Stimulated activated CD4-positive, alpha-beta T cell treated with anti-CD3 and anti-CD28 coated beads, TNF-alpha, amount 100 ng/mL, for 4 hours (primary cell): ENCODE measurements at regions not wholly inside any gene's neighbourhood (a gene's known extent, or its start where the extent isn't known, plus 50 kb on each side); places are given as distances from the start of the nearest gene placed in this dataset.
"Not testable (repeated sequence)": the region's sequence is repeated elsewhere in the genome, so short reads cannot be mapped to it uniquely, and the experiment has no call there.

Experiments used
- DNase-seq, 3 experiments: peaks; one replicate each; pipeline ENCODE4 v3.0.0-alpha.2; 2020; ENCODE audit warnings: low read depth in 3 of 3

- not testable (repeated sequence) for DNase-seq
Measured at GRCh38 chr11:116666673-116667249, 106.0 kb downstream of the BUD13 start.

GRCh38 chr11:116665523-116665922 lies 107.3 kb downstream of the BUD13 start:
- no peak for DNase-seq

GRCh38 chr11:116661056-116661455 lies 111.7 kb downstream of the BUD13 start:
- no peak for DNase-seq

DNA sequence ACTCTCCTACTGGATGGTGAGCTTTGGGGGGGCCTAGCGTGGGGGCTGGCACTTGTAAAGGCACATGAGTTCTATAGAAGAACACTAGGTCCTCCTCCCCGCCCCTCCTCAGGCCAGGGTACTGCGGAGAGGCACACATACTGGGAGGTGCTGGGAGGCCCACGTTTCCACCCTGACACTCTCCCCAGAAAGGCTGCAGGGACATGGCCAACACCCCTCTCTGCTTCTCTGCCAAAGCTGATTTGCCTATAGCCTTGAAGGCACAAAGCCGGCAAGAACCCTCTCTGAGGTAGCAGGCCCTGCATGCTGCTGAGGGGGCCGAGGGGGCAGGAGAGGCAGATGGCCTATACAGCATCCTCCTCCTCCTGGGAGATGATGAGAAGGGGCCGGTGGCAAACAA lies 112.8 kb downstream of the BUD13 start:
- no peak for DNase-seq

GRCh38 chr11:116658876-116659535 lies 113.8 kb downstream of the BUD13 start:
- no peak for DNase-seq

- no peak for DNase-seq
Measured at GRCh38 chr11:116657842-116658825, 114.7 kb downstream of the BUD13 start.

DNA sequence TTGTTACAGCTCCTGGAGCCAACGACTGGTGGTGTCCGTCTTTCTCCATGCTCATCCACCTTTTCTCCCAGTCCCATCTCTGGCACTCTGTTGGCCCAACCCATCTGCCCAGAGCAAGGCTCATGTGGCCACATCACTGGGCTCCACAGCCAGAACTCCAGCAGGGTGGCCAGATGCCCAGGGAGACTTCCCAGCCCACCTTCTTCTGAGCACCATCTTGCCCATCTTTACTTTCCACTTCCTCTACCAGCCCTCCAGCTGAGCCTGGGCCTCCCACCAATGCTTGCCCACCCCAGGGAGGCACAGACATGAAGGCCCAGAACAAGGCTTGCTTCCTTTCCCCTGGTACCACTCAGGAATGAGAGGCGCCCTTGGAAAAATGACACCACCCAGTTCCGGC lies 116.8 kb downstream of the BUD13 start:
- no peak for DNase-seq

- no peak for DNase-seq
Measured at GRCh38 chr11:116654526-116654925, 118.3 kb downstream of the BUD13 start.

DNA sequence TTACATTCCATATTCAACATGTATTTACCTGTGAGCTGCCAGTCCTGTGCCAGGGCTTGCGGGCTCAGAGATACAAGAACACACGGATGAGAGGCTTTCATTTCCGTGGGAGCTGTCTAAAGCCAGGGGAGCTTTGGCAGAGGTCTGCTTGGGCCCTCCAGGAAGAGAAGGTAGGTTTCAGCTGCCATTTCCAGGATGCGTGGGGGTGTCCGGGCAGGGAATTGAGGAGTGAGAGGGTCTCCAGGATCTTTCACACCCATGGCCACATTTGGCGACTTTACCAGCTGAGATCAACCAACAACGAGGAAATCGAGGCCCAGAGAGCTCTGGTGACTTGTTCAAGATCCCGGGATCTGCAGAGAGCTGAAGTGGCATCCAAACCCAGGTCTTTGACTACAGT lies 119.6 kb downstream of the BUD13 start:
- DNase-seq = no peak

- no peak for DNase-seq
Measured at GRCh38 chr11:116651737-116652237, 121.0 kb downstream of the BUD13 start.

DNA sequence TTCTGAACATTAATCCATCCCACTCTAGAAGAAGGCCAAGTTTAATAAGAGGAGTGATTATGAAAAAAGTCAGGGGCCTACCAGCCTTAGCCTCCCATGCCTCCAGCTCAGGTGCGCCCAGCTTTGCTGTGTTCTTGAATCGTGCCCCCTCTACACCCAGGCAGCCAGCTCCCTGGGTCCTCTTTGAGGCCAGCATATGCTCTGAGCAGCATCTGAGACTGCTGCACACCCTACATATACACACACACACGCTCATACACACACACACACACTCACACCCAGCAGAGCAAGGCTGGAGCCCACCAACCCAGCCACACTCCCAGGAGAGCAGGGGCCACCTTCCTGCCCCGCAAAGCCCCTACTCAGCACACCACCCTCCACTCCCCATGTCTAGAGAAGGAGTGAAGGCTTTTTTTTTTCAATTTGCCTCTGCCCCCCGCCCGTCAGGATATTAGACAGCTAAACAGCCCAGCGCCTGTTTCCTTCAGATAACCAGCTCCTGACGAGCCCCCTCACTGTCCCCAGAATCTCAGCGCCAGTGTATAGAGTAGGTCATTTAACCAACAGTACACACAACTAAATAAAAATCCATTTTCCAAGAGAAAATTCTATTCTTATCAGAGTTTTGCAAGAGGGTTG lies 121.6 kb downstream of the BUD13 start:
- DNase-seq = no peak

DNA sequence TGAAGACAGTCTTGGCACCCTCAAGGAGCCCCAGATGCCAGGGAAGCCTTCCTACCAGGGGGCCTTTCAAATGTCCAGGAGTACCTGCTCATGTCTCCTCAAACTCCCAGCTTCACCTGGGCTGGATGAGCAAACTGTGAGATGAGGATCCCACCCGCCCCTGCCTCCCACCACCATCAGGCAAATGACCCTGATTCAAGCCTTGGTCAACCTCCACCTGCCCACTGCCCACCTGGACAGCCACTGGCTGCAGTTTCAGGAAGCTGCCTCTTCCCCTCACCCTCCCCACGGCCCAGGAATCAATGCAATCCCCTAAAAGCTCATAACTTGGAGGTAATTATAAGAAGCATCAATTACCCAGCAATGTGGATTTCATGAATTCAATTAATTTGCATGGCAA lies 122.7 kb downstream of the BUD13 start:
- DNase-seq = no peak

DNA sequence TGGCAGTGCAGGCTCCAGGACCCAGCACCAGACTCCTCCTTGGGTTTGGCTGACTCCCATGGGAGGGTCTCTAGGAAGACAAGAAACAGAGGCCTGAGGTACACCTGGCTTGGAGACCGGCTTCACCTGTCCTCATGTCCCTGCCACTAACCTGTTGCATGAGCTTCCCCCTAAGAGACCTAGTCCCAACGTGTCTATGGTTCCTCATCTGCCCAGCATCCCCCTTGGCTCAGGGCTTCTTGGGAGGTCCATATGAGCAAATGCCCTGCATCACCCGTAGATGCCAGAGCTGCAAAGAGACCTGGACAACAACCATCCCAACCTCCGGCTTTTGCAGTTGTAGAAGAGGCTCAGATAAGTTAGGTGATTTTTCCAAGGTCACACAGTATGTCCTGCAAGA lies 123.5 kb downstream of the BUD13 start:
- no peak for DNase-seq

DNA sequence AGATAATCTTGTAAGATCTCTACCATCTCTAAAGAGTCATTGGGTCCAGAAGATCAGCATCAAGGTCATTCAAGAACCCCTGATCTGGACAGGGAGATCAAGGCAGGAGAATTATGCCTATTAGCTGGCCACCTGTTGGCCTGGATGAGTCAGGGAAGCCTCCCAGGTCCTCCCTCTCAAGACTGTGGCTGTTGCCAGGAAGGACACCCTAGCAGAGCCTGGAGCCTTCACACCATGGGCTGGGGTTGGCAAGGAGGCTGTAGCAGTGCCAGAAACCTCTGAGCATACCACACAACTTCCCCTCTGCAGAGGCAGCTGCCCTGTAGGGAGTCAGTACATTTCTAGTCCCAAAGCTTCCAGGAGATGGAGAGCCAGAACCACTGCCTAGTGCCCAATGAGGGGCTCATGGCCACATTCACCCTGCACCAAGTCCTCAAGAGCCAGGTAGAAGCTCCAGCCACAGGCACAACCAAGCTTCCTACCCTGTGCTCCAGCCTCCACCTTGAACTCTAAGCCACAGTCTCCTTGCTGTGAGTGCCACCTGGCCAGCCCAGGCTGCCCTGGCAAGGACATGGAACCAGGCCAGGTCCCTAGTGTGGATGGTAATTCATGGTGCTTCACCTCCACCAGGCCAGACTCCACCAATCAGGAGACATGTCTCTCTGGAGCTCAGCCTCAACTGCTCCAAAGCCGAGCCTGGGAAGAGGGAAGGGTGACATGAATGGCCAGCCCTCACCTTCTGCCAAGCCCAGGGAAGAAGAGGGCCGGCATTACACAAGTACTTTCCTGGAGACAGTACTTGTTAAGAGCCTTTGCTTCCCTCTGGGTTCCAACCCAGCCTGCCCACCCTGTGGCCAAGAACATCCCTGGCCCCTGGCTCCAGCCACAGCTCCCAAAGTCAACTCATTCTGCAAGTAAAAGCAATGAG lies 124.3 kb downstream of the BUD13 start:
- DNase-seq = no peak

GRCh38 chr11:116647305-116648080 lies 125.3 kb downstream of the BUD13 start:
- DNase-seq = no peak

GRCh38 chr11:116646191-116646590 lies 126.6 kb downstream of the BUD13 start:
- no peak for DNase-seq

GRCh38 chr11:116644941-116645305 lies 127.9 kb downstream of the BUD13 start:
- DNase-seq = no peak

DNA sequence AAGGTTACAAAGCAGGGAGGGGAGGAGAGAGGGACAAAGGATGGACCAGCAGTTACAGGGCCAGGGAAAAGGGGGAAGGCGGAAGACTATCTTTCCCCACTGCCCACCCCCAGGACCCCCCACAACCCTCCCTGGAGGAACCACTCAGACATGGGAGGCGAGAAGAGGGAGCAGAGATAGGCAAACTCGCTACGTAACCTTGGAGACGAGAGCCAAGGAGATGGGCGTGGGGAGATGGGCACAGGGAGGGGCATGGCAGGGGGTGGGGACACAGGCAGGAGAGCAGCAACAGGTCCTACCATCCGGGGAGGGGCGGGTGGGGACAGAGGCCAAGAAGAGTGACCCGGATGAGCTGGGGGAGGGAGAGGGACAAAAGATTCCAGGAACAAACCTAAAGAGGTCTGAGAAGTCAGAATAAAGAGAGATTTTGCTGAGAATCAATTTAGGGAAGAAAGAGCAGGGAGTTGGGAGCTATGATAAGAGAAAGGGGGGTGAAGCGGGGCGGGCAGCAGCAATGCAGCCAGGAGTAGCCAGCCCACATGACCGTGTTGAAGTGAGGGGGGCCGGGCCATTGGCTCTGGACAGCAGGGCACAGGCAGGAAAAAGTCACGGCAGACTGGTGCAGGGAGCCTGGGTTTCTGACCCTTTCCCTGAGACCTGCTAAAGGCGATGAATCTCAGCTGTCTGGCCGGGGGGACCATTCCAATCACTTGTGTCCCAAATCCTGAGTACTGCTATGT lies 128.4 kb downstream of the BUD13 start:
- no peak for DNase-seq

GRCh38 chr11:116643521-116643920 lies 129.3 kb downstream of the BUD13 start:
- no peak for DNase-seq
